ENCODE measurements at regions not wholly inside any gene's neighbourhood (a gene's known extent, or its start where the extent isn't known, plus 50 kb on each side); places are given as distances from the start of the nearest gene placed in this dataset.

- Histone ChIP-seq H3K4me1 (no peaks in the 10 kb centered on the region), H2AFZ (replicated peaks) (no peak overlapping the region), H3K4me3 (no peak overlapping the region), H3K27ac (no peak overlapping the region), H4K20me1 (ENCODE audit: low read depth) (no peaks in the 10 kb centered on the region), H3K79me2 (ENCODE audit: low read depth) (no peaks in the 10 kb centered on the region), H3K36me3 (no peaks in the 10 kb centered on the region), H3F3A (ENCODE audit: low read depth) (no peaks in the 10 kb centered on the region), H3K9me3 (ENCODE audit: low read depth) (no peaks in the 10 kb centered on the region), H3K9ac (no peak overlapping the region), H3K4me2 (no peak overlapping the region), H3K27me3 (no peaks in the 10 kb centered on the region)
- Mint-ChIP-seq H3K36me3 (no peaks in the 10 kb centered on the region), H3K9me3 (no peaks in the 10 kb centered on the region), H3K27ac (no peak overlapping the region), H3K4me1 (peaks cover 4% of the 10 kb centered on the region), H3K27me3 (ENCODE audit: insufficient read depth, low read depth) (peaks cover 5% of the 10 kb centered on the region), H3K4me3 (no peak overlapping the region)
- TF ChIP-seq EZH2 (IDR thresholded peaks at IDR 0.05) (no peak), CTCF (IDR thresholded peaks at IDR 0.05) (no peak), EZH2phosphoT487 (IDR thresholded peaks at IDR 0.05) (no peak)
- DNase-seq (ENCODE audit: low spot score) = no peak
Measured at GRCh38 chr20:11677428-11677827, 240.3 kb upstream of the BTBD3 start.

GRCh38 chr20:11677836-11678235 is 239.9 kb upstream of the BTBD3 start:
- H3F3A ChIP-seq (ENCODE audit: low read depth) = no peaks in the 10 kb centered on the region
- H3K9me3 ChIP-seq (ENCODE audit: low read depth) = no peaks in the 10 kb centered on the region
- no peaks in the 10 kb centered on the region for H3K36me3 ChIP-seq
- no peaks in the 10 kb centered on the region for H3K27me3 ChIP-seq
- no peaks in the 10 kb centered on the region for H4K20me1 ChIP-seq (ENCODE audit: low read depth)
- no peak for TF ChIP-seq EZH2phosphoT487 (IDR thresholded peaks at IDR 0.05)
- Mint-ChIP-seq H3K27me3 (ENCODE audit: insufficient read depth, low read depth) (peaks cover 5% of the 10 kb centered on the region), H3K27ac (no peak overlapping the region), H3K4me3 (no peak overlapping the region), H3K9me3 (no peaks in the 10 kb centered on the region), H3K36me3 (no peaks in the 10 kb centered on the region), H3K4me1 (peaks cover 4% of the 10 kb centered on the region)
- no peaks in the 10 kb centered on the region for H3K4me1 ChIP-seq
- H3K79me2 ChIP-seq (ENCODE audit: low read depth) = no peaks in the 10 kb centered on the region
- no peak overlapping the region for H3K27ac ChIP-seq
- no peak for DNase-seq (ENCODE audit: low spot score)
- H3K4me3 ChIP-seq = no peak overlapping the region
- H3K4me2 ChIP-seq = no peak overlapping the region
- H2AFZ ChIP-seq (replicated peaks) = no peak overlapping the region
- no peak overlapping the region for H3K9ac ChIP-seq

- H3K27me3 ChIP-seq = peaks cover 23% of the 10 kb centered on the region
- H3F3A ChIP-seq (ENCODE audit: low read depth) = no peaks in the 10 kb centered on the region
- peaks cover 8% of the 10 kb centered on the region for H3K4me1 Mint-ChIP-seq
- DNase-seq (ENCODE audit: low spot score) = no peak
- no peaks in the 10 kb centered on the region for H3K79me2 ChIP-seq (ENCODE audit: low read depth)
- peaks cover 5% of the 10 kb centered on the region for H3K27me3 Mint-ChIP-seq (ENCODE audit: insufficient read depth, low read depth)
- no peaks in the 10 kb centered on the region for H3K36me3 ChIP-seq
- no peak overlapping the region for H3K9ac ChIP-seq
- no peak overlapping the region for H3K4me3 Mint-ChIP-seq
- peaks cover 7% of the 10 kb centered on the region for H3K4me1 ChIP-seq
- no peak overlapping the region for H3K4me3 ChIP-seq
- no peak overlapping the region for H2AFZ ChIP-seq (replicated peaks)
- no peak overlapping the region for H3K27ac ChIP-seq
- no peaks in the 10 kb centered on the region for H3K36me3 Mint-ChIP-seq
- H4K20me1 ChIP-seq (ENCODE audit: low read depth) = no peaks in the 10 kb centered on the region
- TF ChIP-seq EZH2phosphoT487 (IDR thresholded peaks at IDR 0.05) = no peak
- no peaks in the 10 kb centered on the region for H3K9me3 Mint-ChIP-seq
- H3K4me2 ChIP-seq = no peak overlapping the region
- H3K27ac Mint-ChIP-seq = no peak overlapping the region
- no peaks in the 10 kb centered on the region for H3K9me3 ChIP-seq (ENCODE audit: low read depth)
Measured at GRCh38 chr20:11682285-11682684, 235.4 kb upstream of the BTBD3 start.

GRCh38 chr20:11686195-11686594 is 231.5 kb upstream of the BTBD3 start:
- Histone ChIP-seq H3K27me3 (peaks cover 41% of the 10 kb centered on the region), H3K79me2 (ENCODE audit: low read depth) (no peaks in the 10 kb centered on the region), H3K4me1 (peaks cover 7% of the 10 kb centered on the region), H3F3A (ENCODE audit: low read depth) (no peaks in the 10 kb centered on the region), H2AFZ (replicated peaks) (peak overlapping the region; percentile 85), H3K4me2 (peak overlapping the region; percentile 88), H3K4me3 (peak overlapping the region; percentile 51), H3K9ac (no peak overlapping the region), H4K20me1 (ENCODE audit: low read depth) (no peaks in the 10 kb centered on the region), H3K36me3 (no peaks in the 10 kb centered on the region), H3K9me3 (ENCODE audit: low read depth) (no peaks in the 10 kb centered on the region), H3K27ac (no peak overlapping the region)
- Mint-ChIP-seq H3K4me1 (peaks cover 8% of the 10 kb centered on the region), H3K9me3 (no peaks in the 10 kb centered on the region), H3K4me3 (no peak overlapping the region), H3K27ac (no peak overlapping the region), H3K36me3 (no peaks in the 10 kb centered on the region), H3K27me3 (ENCODE audit: insufficient read depth, low read depth) (peaks cover under 1% of the 10 kb centered on the region)
- no peak for TF ChIP-seq EZH2phosphoT487 (IDR thresholded peaks at IDR 0.05)
- TF ChIP-seq EZH2 (IDR thresholded peaks at IDR 0.05) = no peak
- no peak for TF ChIP-seq CTCF (IDR thresholded peaks at IDR 0.05)
- DNase-seq (ENCODE audit: low spot score) = no peak
